GM13976 (cell line): ENCODE measurements at regions not wholly inside any gene's neighbourhood (a gene's known extent, or its start where the extent isn't known, plus 50 kb on each side); places are given as distances from the start of the nearest gene placed in this dataset.

Experiments used
- DNase-seq: peaks from one replicate; pipeline ENCODE4 v3.0.0; 2012; ENCODE audit warnings: low spot score
- in situ Hi-C: fragments of 300-500 bp; cut with MboI; formaldehyde crosslinking; loops from one replicate; pipeline ENCODE4 v1.12.0; 2022; ENCODE audit warnings: low sequenced_read_pairs, mixed read lengths, inconsistent platforms; ENCODE audit not compliant: unreplicated experiment
- TF ChIP-seq, protein P1 (sequence below): IDR thresholded peaks from 2 replicates; pipeline ENCODE4 v1.5.1; 2012; ENCODE audit warnings: borderline replicate concordance, mild to moderate bottlenecking; ENCODE audit not compliant: insufficient read depth; ENCODE audit errors: extremely low read depth, missing control alignments, control extremely low read depth

DNA sequence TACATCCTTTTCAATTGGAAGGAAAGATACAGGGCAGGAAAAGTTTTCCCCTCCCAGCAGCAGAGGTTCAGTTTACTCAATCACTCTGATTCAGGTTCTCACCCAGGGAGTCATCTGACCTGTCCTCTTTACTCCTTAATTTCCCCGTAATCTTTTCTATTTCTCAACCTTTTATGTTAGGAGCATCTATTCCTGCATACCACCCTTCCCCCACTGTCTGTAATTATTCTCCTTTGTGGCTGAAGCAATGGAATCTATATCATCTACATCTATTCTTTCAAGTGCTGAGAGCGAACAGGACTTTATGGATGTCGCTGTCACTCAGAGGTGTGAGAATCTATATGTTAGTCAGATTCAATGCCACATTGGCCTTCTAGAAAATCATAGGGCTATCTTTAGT, 175.2 kb downstream of the NOL4 start:
- in situ Hi-C loops = no loop called here
- TF ChIP-seq, protein P1, sequence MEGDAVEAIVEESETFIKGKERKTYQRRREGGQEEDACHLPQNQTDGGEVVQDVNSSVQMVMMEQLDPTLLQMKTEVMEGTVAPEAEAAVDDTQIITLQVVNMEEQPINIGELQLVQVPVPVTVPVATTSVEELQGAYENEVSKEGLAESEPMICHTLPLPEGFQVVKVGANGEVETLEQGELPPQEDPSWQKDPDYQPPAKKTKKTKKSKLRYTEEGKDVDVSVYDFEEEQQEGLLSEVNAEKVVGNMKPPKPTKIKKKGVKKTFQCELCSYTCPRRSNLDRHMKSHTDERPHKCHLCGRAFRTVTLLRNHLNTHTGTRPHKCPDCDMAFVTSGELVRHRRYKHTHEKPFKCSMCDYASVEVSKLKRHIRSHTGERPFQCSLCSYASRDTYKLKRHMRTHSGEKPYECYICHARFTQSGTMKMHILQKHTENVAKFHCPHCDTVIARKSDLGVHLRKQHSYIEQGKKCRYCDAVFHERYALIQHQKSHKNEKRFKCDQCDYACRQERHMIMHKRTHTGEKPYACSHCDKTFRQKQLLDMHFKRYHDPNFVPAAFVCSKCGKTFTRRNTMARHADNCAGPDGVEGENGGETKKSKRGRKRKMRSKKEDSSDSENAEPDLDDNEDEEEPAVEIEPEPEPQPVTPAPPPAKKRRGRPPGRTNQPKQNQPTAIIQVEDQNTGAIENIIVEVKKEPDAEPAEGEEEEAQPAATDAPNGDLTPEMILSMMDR = no peak
- DNase-seq = no peak

DNA sequence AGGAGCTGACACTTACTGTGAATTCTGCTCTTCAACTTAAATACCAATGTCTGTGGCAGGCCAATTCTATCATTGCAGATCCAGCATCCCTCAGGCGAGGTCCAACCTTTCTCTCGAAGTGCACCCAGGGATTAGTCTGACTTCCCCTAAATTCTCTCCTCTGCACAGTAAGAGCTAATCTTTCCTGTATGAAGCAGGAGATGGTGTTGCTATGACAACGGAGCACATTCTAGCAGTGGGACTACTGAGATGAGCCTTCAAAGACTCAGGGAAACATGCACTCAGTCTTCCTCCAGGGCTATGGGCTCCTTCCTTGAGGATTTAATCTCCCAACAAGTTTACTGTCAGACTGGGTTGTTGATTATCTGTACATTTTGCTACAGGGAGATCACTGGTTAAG, 176.3 kb downstream of the NOL4 start:
- no peak for DNase-seq
- TF ChIP-seq, protein P1 = no peak
- in situ Hi-C loops = no loop called here

DNA sequence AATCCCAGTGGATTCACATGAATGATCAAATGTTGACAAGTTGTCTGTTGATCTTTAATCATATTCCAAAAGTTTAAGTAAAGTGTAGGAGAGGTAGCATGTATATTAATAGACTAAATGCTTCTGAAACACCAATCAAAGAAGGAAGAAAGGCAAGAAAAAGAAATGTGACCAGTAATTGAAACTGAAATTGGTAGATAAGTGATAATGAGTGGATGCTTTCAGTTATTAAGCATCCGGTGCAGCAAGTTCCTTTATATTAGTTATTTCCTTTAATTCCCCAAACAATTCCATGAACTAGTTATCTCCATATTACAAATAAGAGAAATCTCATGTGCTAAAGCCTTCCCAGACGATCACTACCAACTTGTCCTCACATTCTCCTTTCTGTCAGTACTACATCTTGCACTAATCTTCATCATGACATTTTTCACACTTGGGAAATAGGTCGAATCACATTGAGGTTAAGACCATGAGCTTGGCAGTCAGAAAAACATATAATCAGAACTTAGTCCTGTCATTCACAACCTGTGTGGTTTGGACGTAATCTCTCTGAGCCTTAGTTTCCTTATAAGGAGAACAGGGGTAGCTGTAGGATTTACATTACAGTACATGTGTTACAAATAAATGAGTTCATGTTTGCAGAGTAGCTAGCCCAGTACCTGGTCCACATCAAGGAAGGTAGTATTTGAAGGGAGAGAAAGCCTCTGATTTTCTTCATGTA, 182.1 kb downstream of the NOL4 start:
- DNase-seq = no peak
- in situ Hi-C loops = no loop called here
- TF ChIP-seq, protein P1 = no peak

DNA sequence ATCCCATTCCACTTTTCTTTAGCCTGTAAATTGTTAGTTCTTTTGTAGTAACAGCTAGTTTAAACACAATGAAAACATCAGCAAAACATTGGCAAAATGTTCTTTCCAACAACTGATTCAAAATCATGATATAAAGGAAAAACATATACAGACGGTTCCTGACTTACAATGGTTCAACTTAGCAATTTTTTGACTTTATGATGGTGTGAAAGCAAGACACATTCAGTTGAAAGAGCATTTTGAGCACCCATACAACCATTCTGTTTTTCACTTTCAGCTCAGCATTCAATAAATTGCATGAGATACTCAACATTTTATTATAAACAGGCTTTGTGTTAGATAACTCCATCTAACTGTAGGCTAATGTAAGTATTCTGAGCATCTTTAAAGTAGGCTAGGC, 185.1 kb downstream of the NOL4 start:
- no peak for DNase-seq
- in situ Hi-C loops = no loop called here
- TF ChIP-seq, protein P1 = no peak

DNA sequence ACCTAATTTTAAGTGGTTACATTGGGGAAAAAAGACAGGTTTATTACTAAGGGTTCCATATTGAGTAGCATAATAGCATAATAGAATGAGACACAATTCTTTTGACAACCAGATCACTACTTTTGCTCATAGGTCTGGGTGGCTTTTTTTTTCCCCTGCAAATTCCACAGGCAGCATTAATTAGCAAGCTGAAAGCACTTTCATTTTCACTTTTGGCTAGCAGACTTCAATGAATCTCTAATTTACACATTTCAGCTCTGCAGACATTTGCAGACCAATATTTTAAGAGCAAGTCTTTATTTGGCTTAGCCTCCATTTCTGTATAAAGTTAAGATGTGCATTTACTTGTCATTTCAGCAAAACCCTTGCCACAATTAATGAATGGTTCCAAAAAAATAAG, 185.5 kb downstream of the NOL4 start:
- TF ChIP-seq, protein P1 = no peak
- in situ Hi-C loops = no loop called here
- DNase-seq = peak; percentile 5

DNA sequence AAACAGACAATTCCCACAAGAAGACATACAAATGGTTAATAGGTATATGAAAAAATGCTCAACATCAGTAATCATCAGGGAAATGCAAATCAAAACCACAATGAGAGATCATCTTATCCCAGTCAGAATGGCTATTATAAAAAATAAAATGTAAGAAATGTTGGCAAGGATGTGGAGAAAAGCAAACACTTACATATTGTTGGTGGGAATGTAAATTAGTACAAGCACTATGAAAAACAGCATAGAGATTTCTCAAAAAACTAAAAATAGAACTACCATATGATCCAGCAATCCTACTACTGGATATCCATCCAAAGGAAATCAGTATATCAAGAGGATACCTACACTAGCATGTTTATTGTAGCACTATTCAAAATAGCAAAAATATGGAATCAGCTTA, 186.6 kb downstream of the NOL4 start:
- in situ Hi-C loops = no loop called here
- no peak for DNase-seq
- TF ChIP-seq, protein P1 = no peak
